Heart left ventricle (tissue), 13 donors: ENCODE measurements at regions not wholly inside any gene's neighbourhood (a gene's known extent, or its start where the extent isn't known, plus 50 kb on each side); places are given as distances from the start of the nearest gene placed in this dataset.

ENCODE experiments used
- POLR2A ChIP-seq, 2 donors: fragments of 450-650 bp; IDR thresholded peaks; one replicate each; pipeline ENCODE4 v1.6.1; 2017; ENCODE audit warnings: antibody characterized with exemption in 2 of 2, mild to moderate bottlenecking in 2 of 2, moderate library complexity in 2 of 2
- TF ChIP-seq, protein P1 (sequence below), 12 donors: fragments of 200-600 bp; sonication (generic) in 4 of 12; IDR thresholded peaks; one replicate each; pipeline versions ENCODE4 v1.5.0 to v1.8.0; 2018 to 2022; ENCODE audit warnings: antibody characterized with exemption in 12 of 12, mild to moderate bottlenecking in 5 of 12
- donor health status: ischemic (EF 13 %, LVEDD 7.1; RV severe dilation, severe dysfunction).
- donor health status: DM: no; HTN: yes; CAD: no.
- donor health status: DM: no; HTN: no; CAD: no.
- donor health status: ischemic (EF 25% LVEDD 6.9; RV normal size, moderate dysfunction).
- donor health status: ischemic (EF 25% LVEDD 5.7; RV mildly dilated, moderate dysfunction).
- donor health status: ischemic (EF 35%, LVEDD 5.7; RV mildly dilated, moderate dysfunction).
- donor health status: nonischemic (EF 11% LVEDD 7.7; RV severe dilation, severe dysfunction).
- donor health status: DM: yes; HTN: yes; CAD: no.
- donor health status: PGD.
- donor health status: ischemic (EF 29% LVEDD 5.4; RV normal size, mild dysfunction).
- donor health status: nonischemic (EF 23%, LVEDD 6.1; RV moderate dilation, normal function).

DNA sequence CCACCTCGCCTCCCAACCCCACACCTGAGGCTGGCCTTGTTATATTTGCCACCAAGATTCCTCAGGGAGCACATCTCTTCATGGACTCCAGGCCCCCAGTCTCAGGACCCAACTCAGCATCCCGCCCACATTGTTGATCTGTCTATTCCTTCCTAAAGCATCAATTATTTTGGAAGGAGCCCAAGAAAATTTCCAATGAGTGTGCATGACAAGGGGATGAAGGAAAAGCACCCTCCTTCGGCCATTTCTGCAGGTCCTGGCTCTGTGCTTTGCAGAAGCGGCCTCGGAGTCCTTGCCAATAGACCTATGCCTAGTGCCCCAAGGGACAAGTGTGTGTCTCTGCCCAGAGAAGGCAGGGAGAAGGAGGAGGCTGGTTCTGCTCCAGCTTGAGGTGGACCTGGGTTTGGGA is 273.2 kb downstream of the GADD45G start:
- TF ChIP-seq, protein P1, sequence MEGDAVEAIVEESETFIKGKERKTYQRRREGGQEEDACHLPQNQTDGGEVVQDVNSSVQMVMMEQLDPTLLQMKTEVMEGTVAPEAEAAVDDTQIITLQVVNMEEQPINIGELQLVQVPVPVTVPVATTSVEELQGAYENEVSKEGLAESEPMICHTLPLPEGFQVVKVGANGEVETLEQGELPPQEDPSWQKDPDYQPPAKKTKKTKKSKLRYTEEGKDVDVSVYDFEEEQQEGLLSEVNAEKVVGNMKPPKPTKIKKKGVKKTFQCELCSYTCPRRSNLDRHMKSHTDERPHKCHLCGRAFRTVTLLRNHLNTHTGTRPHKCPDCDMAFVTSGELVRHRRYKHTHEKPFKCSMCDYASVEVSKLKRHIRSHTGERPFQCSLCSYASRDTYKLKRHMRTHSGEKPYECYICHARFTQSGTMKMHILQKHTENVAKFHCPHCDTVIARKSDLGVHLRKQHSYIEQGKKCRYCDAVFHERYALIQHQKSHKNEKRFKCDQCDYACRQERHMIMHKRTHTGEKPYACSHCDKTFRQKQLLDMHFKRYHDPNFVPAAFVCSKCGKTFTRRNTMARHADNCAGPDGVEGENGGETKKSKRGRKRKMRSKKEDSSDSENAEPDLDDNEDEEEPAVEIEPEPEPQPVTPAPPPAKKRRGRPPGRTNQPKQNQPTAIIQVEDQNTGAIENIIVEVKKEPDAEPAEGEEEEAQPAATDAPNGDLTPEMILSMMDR (IDR thresholded peaks at IDR 0.05) = no peak
- no peak for TF ChIP-seq POLR2A (IDR thresholded peaks at IDR 0.05)
